HG02678 (cell line): ENCODE measurements at regions not wholly inside any gene's neighbourhood (a gene's known extent, or its start where the extent isn't known, plus 50 kb on each side); places are given as distances from the start of the nearest gene placed in this dataset.
"Not testable (repeated sequence)": the region's sequence is repeated elsewhere in the genome, so short reads cannot be mapped to it uniquely, and the experiment has no call there.

Experiments used
- ATAC-seq: cut with Tn5 transposase; IDR thresholded peaks from one replicate; pipeline ENCODE4 v1.9.1; 2021; ENCODE audit warnings: mild to moderate bottlenecking, moderate library complexity; ENCODE audit not compliant: unreplicated experiment

GRCh38 chrX:13188731-13189309 is 131.0 kb downstream of the ATXN3L start:
- no peak for ATAC-seq

- not testable (repeated sequence) for ATAC-seq
Measured at GRCh38 chrX:13186643-13187042, 133.2 kb downstream of the ATXN3L start.

- no peak for ATAC-seq
Measured at GRCh38 chrX:13180807-13181206, 136.4 kb upstream of the FAM9C start.

- ATAC-seq, result no peak
Measured at GRCh38 chrX:13179586-13179985, 135.2 kb upstream of the FAM9C start.

- no peak for ATAC-seq
Measured at GRCh38 chrX:13179100-13179499, 134.7 kb upstream of the FAM9C start.

GRCh38 chrX:13177921-13178566 is 133.6 kb upstream of the FAM9C start:
- ATAC-seq, result no peak

- ATAC-seq, result no peak
Measured at GRCh38 chrX:13175056-13175455, 130.6 kb upstream of the FAM9C start.

GRCh38 chrX:13170966-13171558 is 126.6 kb upstream of the FAM9C start:
- ATAC-seq, result no peak

GRCh38 chrX:13169684-13170083 is 125.3 kb upstream of the FAM9C start:
- no peak for ATAC-seq

GRCh38 chrX:13168269-13168668 is 123.8 kb upstream of the FAM9C start:
- ATAC-seq, result no peak

GRCh38 chrX:13167481-13168231 is 123.2 kb upstream of the FAM9C start:
- no peak for ATAC-seq

GRCh38 chrX:13165266-13166189 is 121.1 kb upstream of the FAM9C start:
- ATAC-seq, result no peak

- no peak for ATAC-seq
Measured at GRCh38 chrX:13164611-13165010, 120.2 kb upstream of the FAM9C start.

- ATAC-seq, result no peak
Measured at GRCh38 chrX:13162772-13163410, 118.5 kb upstream of the FAM9C start.

GRCh38 chrX:13159886-13160285 is 115.5 kb upstream of the FAM9C start:
- no peak for ATAC-seq

GRCh38 chrX:13158911-13159310 is 114.5 kb upstream of the FAM9C start:
- ATAC-seq, result no peak

GRCh38 chrX:13155550-13155949 is 111.1 kb upstream of the FAM9C start:
- not testable (repeated sequence) for ATAC-seq

- no peak for ATAC-seq
Measured at GRCh38 chrX:13153796-13154195, 109.4 kb upstream of the FAM9C start.

GRCh38 chrX:13152518-13153185 is 108.2 kb upstream of the FAM9C start:
- ATAC-seq, result no peak
